SKM-1 (cell line): ENCODE measurements at regions not wholly inside any gene's neighbourhood (a gene's known extent, or its start where the extent isn't known, plus 50 kb on each side); places are given as distances from the start of the nearest gene placed in this dataset.

Experiments
- DNase-seq: peaks from one replicate; lab custom pipeline; 2025; ENCODE audit not compliant: unreplicated experiment; lab: John Stamatoyannopoulos, UW

- DNase-seq = no peak
Measured at GRCh38 chr9:14031810-14032209, 282.1 kb downstream of the NFIB start.

GRCh38 chr9:14031060-14031414, 282.9 kb downstream of the NFIB start:
- no peak for DNase-seq

GRCh38 chr9:14030375-14031059, 283.4 kb downstream of the NFIB start:
- no peak for DNase-seq

GRCh38 chr9:14029806-14030374, 284.1 kb downstream of the NFIB start:
- no peak for DNase-seq

GRCh38 chr9:14027116-14027800, 286.7 kb downstream of the NFIB start:
- no peak for DNase-seq

- no peak for DNase-seq
Measured at GRCh38 chr9:14025741-14026140, 288.2 kb downstream of the NFIB start.

- no peak for DNase-seq
Measured at GRCh38 chr9:14023285-14023684, 290.7 kb downstream of the NFIB start.

GRCh38 chr9:14021871-14022525, 291.9 kb downstream of the NFIB start:
- DNase-seq = no peak

GRCh38 chr9:14018081-14018480, 295.9 kb downstream of the NFIB start:
- no peak for DNase-seq

GRCh38 chr9:14014744-14015143, 299.2 kb downstream of the NFIB start:
- no peak for DNase-seq

- no peak for DNase-seq
Measured at GRCh38 chr9:14014218-14014617, 299.7 kb downstream of the NFIB start.

GRCh38 chr9:14011799-14012560, 302.0 kb downstream of the NFIB start:
- no peak for DNase-seq

- no peak for DNase-seq
Measured at GRCh38 chr9:14007190-14007769, 306.7 kb downstream of the NFIB start.

- no peak for DNase-seq
Measured at GRCh38 chr9:14006386-14007187, 307.4 kb downstream of the NFIB start.

GRCh38 chr9:14004110-14004509, 309.8 kb downstream of the NFIB start:
- DNase-seq = no peak

- DNase-seq = no peak
Measured at GRCh38 chr9:13994240-13994639, 319.7 kb downstream of the NFIB start.

GRCh38 chr9:13993632-13994185, 320.2 kb downstream of the NFIB start:
- DNase-seq = no peak

- no peak for DNase-seq
Measured at GRCh38 chr9:13992138-13993088, 321.5 kb downstream of the NFIB start.

- DNase-seq = no peak
Measured at GRCh38 chr9:13991395-13991794, 322.5 kb downstream of the NFIB start.
